ENCODE measurements at regions not wholly inside any gene's neighbourhood (a gene's known extent, or its start where the extent isn't known, plus 50 kb on each side); places are given as distances from the start of the nearest gene placed in this dataset.
"Not testable (repeated sequence)": the region's sequence is repeated elsewhere in the genome, so short reads cannot be mapped to it uniquely, and the experiment has no call there.

- H2BK120ac ChIP-seq (ENCODE audit: low read depth, low read length); H2BK5ac ChIP-seq (ENCODE audit: low read depth, low read length, poor library complexity, severe bottlenecking); H3K14ac ChIP-seq (ENCODE audit: low read length in 2 of 2); H3K36me3 ChIP-seq (ENCODE audit: control insufficient read depth in 1 of 2, insufficient read depth in 2 of 2, low read depth in 1 of 2, low read length in 2 of 2); H3K27ac ChIP-seq (ENCODE audit: low read length, poor library complexity, severe bottlenecking); H4K8ac ChIP-seq (ENCODE audit: low read length); H3K4me2 ChIP-seq (ENCODE audit: low read length, poor library complexity, severe bottlenecking); H3K79me1 ChIP-seq (replicated peaks; ENCODE audit: low read length, poor library complexity, severe bottlenecking); H2AFZ ChIP-seq (ENCODE audit: low read depth, low read length); H2AK5ac ChIP-seq (ENCODE audit: low read length, severe bottlenecking); H3K23ac ChIP-seq (ENCODE audit: low read length in 2 of 2); DNase-seq; H2BK12ac ChIP-seq (ENCODE audit: low read length in 2 of 2); H3K9me3 ChIP-seq (ENCODE audit: control insufficient read depth, low read length); H4K91ac ChIP-seq (ENCODE audit: low read length); H3K4me3 ChIP-seq (ENCODE audit: insufficient read depth in 1 of 2, low read depth in 1 of 2, low read length in 2 of 2); H3K4ac ChIP-seq (ENCODE audit: low read depth in 1 of 2, low read length in 2 of 2); H3K9ac ChIP-seq (ENCODE audit: low read length); H3K4me1 ChIP-seq (ENCODE audit: control insufficient read depth, insufficient read depth, low read depth, low read length); H2BK15ac ChIP-seq (ENCODE audit: low read depth, poor library complexity, severe bottlenecking); H3K18ac ChIP-seq (ENCODE audit: low read depth in 1 of 2, low read length in 2 of 2); H3K27me3 ChIP-seq (ENCODE audit: control insufficient read depth in 1 of 2, insufficient read depth in 1 of 2, low read length in 2 of 2): not testable (repeated sequence)
- WGBS: no CpG with 5 or more reads among the region's 1 CpG
Measured at GRCh38 chr4:189667386-189667785, 273.3 kb upstream of the FRG1 start.

- H4K8ac ChIP-seq (ENCODE audit: low read length); H2AK5ac ChIP-seq (ENCODE audit: low read length, severe bottlenecking); H3K9me3 ChIP-seq (ENCODE audit: control insufficient read depth, low read length); DNase-seq; H3K14ac ChIP-seq (ENCODE audit: low read length in 2 of 2); H2AFZ ChIP-seq (ENCODE audit: low read depth, low read length); H3K4me3 ChIP-seq (ENCODE audit: insufficient read depth in 1 of 2, low read depth in 1 of 2, low read length in 2 of 2); H3K4me2 ChIP-seq (ENCODE audit: low read length, poor library complexity, severe bottlenecking); H3K79me1 ChIP-seq (replicated peaks; ENCODE audit: low read length, poor library complexity, severe bottlenecking); H3K4me1 ChIP-seq (ENCODE audit: control insufficient read depth, insufficient read depth, low read depth, low read length); H2BK15ac ChIP-seq (ENCODE audit: low read depth, poor library complexity, severe bottlenecking); H3K36me3 ChIP-seq (ENCODE audit: control insufficient read depth in 1 of 2, insufficient read depth in 2 of 2, low read depth in 1 of 2, low read length in 2 of 2); H2BK120ac ChIP-seq (ENCODE audit: low read depth, low read length); H3K9ac ChIP-seq (ENCODE audit: low read length); H3K27me3 ChIP-seq (ENCODE audit: control insufficient read depth in 1 of 2, insufficient read depth in 1 of 2, low read length in 2 of 2); H3K18ac ChIP-seq (ENCODE audit: low read depth in 1 of 2, low read length in 2 of 2); H2BK5ac ChIP-seq (ENCODE audit: low read depth, low read length, poor library complexity, severe bottlenecking); H3K23ac ChIP-seq (ENCODE audit: low read length in 2 of 2); H3K4ac ChIP-seq (ENCODE audit: low read depth in 1 of 2, low read length in 2 of 2); H2BK12ac ChIP-seq (ENCODE audit: low read length in 2 of 2); H4K91ac ChIP-seq (ENCODE audit: low read length); H3K27ac ChIP-seq (ENCODE audit: low read length, poor library complexity, severe bottlenecking): not testable (repeated sequence)
- no CpG with 5 or more reads among the region's 8 CpGs for WGBS
Measured at GRCh38 chr4:189697675-189698245, 242.9 kb upstream of the FRG1 start.

GRCh38 chr4:189703000-189703399, 237.7 kb upstream of the FRG1 start:
- not testable (repeated sequence) for H2BK120ac ChIP-seq (ENCODE audit: low read depth, low read length); H3K9ac ChIP-seq (ENCODE audit: low read length); H3K4me2 ChIP-seq (ENCODE audit: low read length, poor library complexity, severe bottlenecking); H2BK5ac ChIP-seq (ENCODE audit: low read depth, low read length, poor library complexity, severe bottlenecking); H3K9me3 ChIP-seq (ENCODE audit: control insufficient read depth, low read length); DNase-seq; H3K23ac ChIP-seq (ENCODE audit: low read length in 2 of 2); H3K27ac ChIP-seq (ENCODE audit: low read length, poor library complexity, severe bottlenecking); H3K79me1 ChIP-seq (replicated peaks; ENCODE audit: low read length, poor library complexity, severe bottlenecking); H3K4me1 ChIP-seq (ENCODE audit: control insufficient read depth, insufficient read depth, low read depth, low read length); H2AFZ ChIP-seq (ENCODE audit: low read depth, low read length); H3K36me3 ChIP-seq (ENCODE audit: control insufficient read depth in 1 of 2, insufficient read depth in 2 of 2, low read depth in 1 of 2, low read length in 2 of 2); H3K27me3 ChIP-seq (ENCODE audit: control insufficient read depth in 1 of 2, insufficient read depth in 1 of 2, low read length in 2 of 2); H4K8ac ChIP-seq (ENCODE audit: low read length); H2BK15ac ChIP-seq (ENCODE audit: low read depth, poor library complexity, severe bottlenecking); H4K91ac ChIP-seq (ENCODE audit: low read length); H2BK12ac ChIP-seq (ENCODE audit: low read length in 2 of 2); H3K4ac ChIP-seq (ENCODE audit: low read depth in 1 of 2, low read length in 2 of 2); H3K4me3 ChIP-seq (ENCODE audit: insufficient read depth in 1 of 2, low read depth in 1 of 2, low read length in 2 of 2); H2AK5ac ChIP-seq (ENCODE audit: low read length, severe bottlenecking); H3K18ac ChIP-seq (ENCODE audit: low read depth in 1 of 2, low read length in 2 of 2); H3K14ac ChIP-seq (ENCODE audit: low read length in 2 of 2)
- WGBS: no CpG with 5 or more reads among the region's 3 CpGs

GRCh38 chr4:189706821-189707220, 233.9 kb upstream of the FRG1 start:
- H2BK15ac ChIP-seq (ENCODE audit: low read depth, poor library complexity, severe bottlenecking); H3K4me3 ChIP-seq (ENCODE audit: insufficient read depth in 1 of 2, low read depth in 1 of 2, low read length in 2 of 2); H3K9me3 ChIP-seq (ENCODE audit: control insufficient read depth, low read length): not testable (repeated sequence)

More at GRCh38 chr4:189706821-189707220, 233.9 kb upstream of the FRG1 start:
- not testable (repeated sequence) for H2BK12ac ChIP-seq (ENCODE audit: low read length in 2 of 2); H3K9ac ChIP-seq (ENCODE audit: low read length); H2BK5ac ChIP-seq (ENCODE audit: low read depth, low read length, poor library complexity, severe bottlenecking); H3K4me2 ChIP-seq (ENCODE audit: low read length, poor library complexity, severe bottlenecking); H2AFZ ChIP-seq (ENCODE audit: low read depth, low read length); H3K36me3 ChIP-seq (ENCODE audit: control insufficient read depth in 1 of 2, insufficient read depth in 2 of 2, low read depth in 1 of 2, low read length in 2 of 2); H3K14ac ChIP-seq (ENCODE audit: low read length in 2 of 2); H3K18ac ChIP-seq (ENCODE audit: low read depth in 1 of 2, low read length in 2 of 2); H3K4me1 ChIP-seq (ENCODE audit: control insufficient read depth, insufficient read depth, low read depth, low read length); H3K79me1 ChIP-seq (replicated peaks; ENCODE audit: low read length, poor library complexity, severe bottlenecking); H3K27ac ChIP-seq (ENCODE audit: low read length, poor library complexity, severe bottlenecking); H2AK5ac ChIP-seq (ENCODE audit: low read length, severe bottlenecking); H4K91ac ChIP-seq (ENCODE audit: low read length); H3K4ac ChIP-seq (ENCODE audit: low read depth in 1 of 2, low read length in 2 of 2); H4K8ac ChIP-seq (ENCODE audit: low read length); H2BK120ac ChIP-seq (ENCODE audit: low read depth, low read length); H3K27me3 ChIP-seq (ENCODE audit: control insufficient read depth in 1 of 2, insufficient read depth in 1 of 2, low read length in 2 of 2); DNase-seq; H3K23ac ChIP-seq (ENCODE audit: low read length in 2 of 2)
- 67% methylated on average over 1 of the region's 4 CpGs for WGBS
